Activated B cell treated with CpG ODN at 0.5 μM for 24 hours (primary cell): ENCODE measurements at regions not wholly inside any gene's neighbourhood (a gene's known extent, or its start where the extent isn't known, plus 50 kb on each side); places are given as distances from the start of the nearest gene placed in this dataset.

ENCODE experiments used
- ATAC-seq: fragments of 200-7000 bp; cut with Tn5 transposase; one replicate; pipeline ENCODE4 v1.10.0; 2021; ENCODE audit warnings: low read depth, mild to moderate bottlenecking, moderate library complexity
- CTCF ChIA-PET: fragments of 350-600 bp; sonication (Branson Sonifier 250); formaldehyde crosslinking; loops from one replicate; lab custom pipeline; 2021; ENCODE audit warnings: antibody characterized with exemption; lab: Charles Lee
- POLR2A ChIA-PET: fragments of 350-600 bp; sonication (Branson Sonifier 250); formaldehyde crosslinking; loops from one replicate; lab custom pipeline; 2021; ENCODE audit warnings: antibody characterized with exemption; lab: Charles Lee
- DNase-seq: peaks from one replicate; pipeline ENCODE4 v3.0.0; 2022
- H3K27ac Mint-ChIP-seq: one replicate; pipeline ENCODE4 v1.8.0; 2020; ENCODE audit warnings: mixed read lengths
- H3K27me3 Mint-ChIP-seq: one replicate; pipeline ENCODE4 v1.8.0; 2021; ENCODE audit warnings: mixed read lengths
- H3K36me3 Mint-ChIP-seq: one replicate; pipeline ENCODE4 v1.8.0; 2021; ENCODE audit warnings: low read depth, mixed read lengths
- H3K4me1 Mint-ChIP-seq: one replicate; pipeline ENCODE4 v1.8.0; 2021; ENCODE audit warnings: mixed read lengths
- H3K4me3 Mint-ChIP-seq: one replicate; pipeline ENCODE4 v1.8.0; 2020; ENCODE audit warnings: mild to moderate bottlenecking, mixed read lengths
- H3K9me3 Mint-ChIP-seq: one replicate; pipeline ENCODE4 v1.8.0; 2020; ENCODE audit warnings: mixed read lengths
- intact Hi-C: fragments of 100-400 bp; cut with micrococcal nuclease; formaldehyde crosslinking; loops from one replicate; pipeline ENCODE4 v1.15.1; 2024
- TF ChIP-seq, protein P1 (sequence below): fragments of 200-600 bp; IDR thresholded peaks from one replicate; pipeline ENCODE4 v1.8.0; 2022; ENCODE audit warnings: antibody characterized with exemption, mild to moderate bottlenecking

DNA sequence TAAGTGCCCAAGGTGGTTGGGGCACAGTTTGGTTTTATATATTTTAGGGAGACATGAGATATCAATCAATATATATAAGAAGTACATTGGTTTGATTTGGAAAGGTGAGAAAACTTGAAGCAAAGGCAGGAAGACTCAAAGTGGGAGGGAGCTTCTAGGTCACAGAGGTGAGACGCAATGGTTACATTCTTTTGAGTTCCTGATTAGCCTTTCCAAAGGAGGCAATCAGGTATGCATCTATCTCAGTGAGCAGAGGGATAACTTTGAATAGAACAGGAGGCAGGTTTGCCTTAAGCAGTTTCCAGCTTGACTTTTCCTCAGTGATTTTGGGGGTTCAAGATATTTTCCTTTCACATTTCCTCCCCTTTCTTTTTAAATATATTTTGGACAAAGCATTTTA is 58.0 kb upstream of the SLC35F1 start:
- DNase-seq: no peak
- POLR2A ChIA-PET: no interaction called here
- no peak overlapping the region for H3K27ac Mint-ChIP-seq
- ATAC-seq: no peak
- H3K36me3 Mint-ChIP-seq: no peaks in the 10 kb centered on the region
- CTCF ChIA-PET: no interaction called here
- H3K4me3 Mint-ChIP-seq: no peak overlapping the region
- H3K9me3 Mint-ChIP-seq: peaks cover 7% of the 10 kb centered on the region
- H3K27me3 Mint-ChIP-seq: no peaks in the 10 kb centered on the region
- intact Hi-C loops: no loop called here
- TF ChIP-seq, protein P1, sequence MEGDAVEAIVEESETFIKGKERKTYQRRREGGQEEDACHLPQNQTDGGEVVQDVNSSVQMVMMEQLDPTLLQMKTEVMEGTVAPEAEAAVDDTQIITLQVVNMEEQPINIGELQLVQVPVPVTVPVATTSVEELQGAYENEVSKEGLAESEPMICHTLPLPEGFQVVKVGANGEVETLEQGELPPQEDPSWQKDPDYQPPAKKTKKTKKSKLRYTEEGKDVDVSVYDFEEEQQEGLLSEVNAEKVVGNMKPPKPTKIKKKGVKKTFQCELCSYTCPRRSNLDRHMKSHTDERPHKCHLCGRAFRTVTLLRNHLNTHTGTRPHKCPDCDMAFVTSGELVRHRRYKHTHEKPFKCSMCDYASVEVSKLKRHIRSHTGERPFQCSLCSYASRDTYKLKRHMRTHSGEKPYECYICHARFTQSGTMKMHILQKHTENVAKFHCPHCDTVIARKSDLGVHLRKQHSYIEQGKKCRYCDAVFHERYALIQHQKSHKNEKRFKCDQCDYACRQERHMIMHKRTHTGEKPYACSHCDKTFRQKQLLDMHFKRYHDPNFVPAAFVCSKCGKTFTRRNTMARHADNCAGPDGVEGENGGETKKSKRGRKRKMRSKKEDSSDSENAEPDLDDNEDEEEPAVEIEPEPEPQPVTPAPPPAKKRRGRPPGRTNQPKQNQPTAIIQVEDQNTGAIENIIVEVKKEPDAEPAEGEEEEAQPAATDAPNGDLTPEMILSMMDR: no peak
- H3K4me1 Mint-ChIP-seq: no peaks in the 10 kb centered on the region
